ENCODE measurements at regions not wholly inside any gene's neighbourhood (a gene's known extent, or its start where the extent isn't known, plus 50 kb on each side); places are given as distances from the start of the nearest gene placed in this dataset.

DNA sequence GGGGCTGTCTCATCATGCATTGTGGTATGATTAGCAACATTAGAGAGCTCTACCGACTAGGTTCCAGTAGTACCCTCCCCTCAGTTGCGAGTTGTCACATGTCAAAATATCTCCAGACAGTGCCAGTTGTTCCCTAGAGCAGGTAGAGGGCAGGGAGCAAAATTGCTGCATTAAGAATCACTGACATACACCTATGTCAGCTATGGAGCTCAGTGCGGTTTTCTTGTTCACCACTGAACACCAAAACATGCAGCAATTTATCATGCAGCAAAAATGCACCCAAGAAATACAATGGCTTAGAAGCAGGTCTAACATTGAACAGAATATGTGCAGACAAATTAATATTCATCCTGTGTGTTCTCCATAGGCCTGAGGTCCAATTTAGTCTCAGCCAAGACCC is 186.9 kb upstream of the STARD13 start:
- no peak for DNase-seq

DNA sequence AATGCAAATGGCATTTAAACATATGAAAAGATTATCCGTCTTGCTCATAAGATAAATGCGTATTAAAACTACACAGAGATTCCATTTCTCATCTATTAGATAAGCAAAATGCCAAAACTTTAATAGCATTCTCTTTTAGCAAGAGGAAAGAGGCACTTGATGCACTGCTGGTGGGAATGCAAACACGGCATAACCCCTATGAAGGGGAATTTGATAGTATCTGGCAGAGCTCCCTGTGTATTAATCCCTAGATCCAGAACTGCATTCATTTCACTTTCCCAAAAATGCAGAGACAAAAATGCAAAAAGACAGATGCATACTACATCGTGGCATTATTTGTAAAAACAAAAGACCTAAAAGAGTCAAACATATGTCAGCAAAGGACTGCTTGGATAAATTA is 193.6 kb upstream of the STARD13 start:
- no peak for DNase-seq

GRCh38 chr13:33480561-33480960 is 195.0 kb upstream of the STARD13 start:
- no peak for DNase-seq

DNA sequence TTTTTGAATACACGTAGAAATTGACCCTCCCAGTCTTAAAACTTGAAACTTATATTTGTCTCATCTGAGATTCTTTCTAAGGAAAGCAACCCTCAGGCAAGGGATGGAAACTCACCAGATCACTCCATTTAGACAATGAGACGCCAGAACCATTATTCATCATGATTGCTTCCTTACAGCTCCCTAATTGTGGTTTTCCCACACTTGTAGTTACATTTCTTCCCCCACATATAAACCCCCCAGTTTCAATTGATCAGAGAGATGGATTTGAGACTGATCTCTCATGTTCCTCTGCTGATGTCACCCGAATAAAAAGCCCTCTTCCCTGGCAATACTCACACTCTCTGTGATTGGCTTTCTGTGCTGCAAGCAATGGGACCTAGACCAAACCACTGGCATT is 197.9 kb upstream of the STARD13 start:
- DNase-seq = no peak

GRCh38 chr13:33485247-33485646 is 199.7 kb upstream of the STARD13 start:
- DNase-seq = no peak

- no peak for DNase-seq
Observed at GRCh38 chr13:33487575-33488243, 202.2 kb upstream of the STARD13 start.

GRCh38 chr13:33489563-33489962 is 204.0 kb upstream of the STARD13 start:
- no peak for DNase-seq

- DNase-seq = no peak
Observed at GRCh38 chr13:33490461-33491327, 205.1 kb upstream of the STARD13 start.

GRCh38 chr13:33493672-33494365 is 208.3 kb upstream of the STARD13 start:
- no peak for DNase-seq

GRCh38 chr13:33494596-33495204 is 209.1 kb upstream of the STARD13 start:
- DNase-seq = no peak

DNA sequence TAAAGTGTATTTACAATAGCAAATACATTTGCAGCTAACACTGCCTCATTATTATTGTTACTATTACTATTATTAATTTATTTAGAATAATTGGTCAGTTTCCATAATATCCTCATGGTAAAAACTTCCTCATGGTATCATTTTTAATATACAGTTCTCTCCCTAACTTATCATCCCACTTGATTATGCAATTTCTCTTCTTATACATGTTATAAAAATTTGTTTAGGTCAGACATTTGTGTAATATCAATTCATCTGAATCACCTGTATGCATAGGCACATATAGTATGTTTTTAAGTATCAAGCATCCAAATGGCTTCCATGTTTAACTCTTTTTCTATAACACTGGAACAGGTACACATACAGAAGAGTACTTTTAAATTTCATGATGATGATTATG is 210.8 kb upstream of the STARD13 start:
- DNase-seq = no peak

GRCh38 chr13:33497146-33497845 is 211.7 kb upstream of the STARD13 start:
- DNase-seq = no peak

- DNase-seq = no peak
Observed at GRCh38 chr13:33508060-33508459, 222.5 kb upstream of the STARD13 start.

DNA sequence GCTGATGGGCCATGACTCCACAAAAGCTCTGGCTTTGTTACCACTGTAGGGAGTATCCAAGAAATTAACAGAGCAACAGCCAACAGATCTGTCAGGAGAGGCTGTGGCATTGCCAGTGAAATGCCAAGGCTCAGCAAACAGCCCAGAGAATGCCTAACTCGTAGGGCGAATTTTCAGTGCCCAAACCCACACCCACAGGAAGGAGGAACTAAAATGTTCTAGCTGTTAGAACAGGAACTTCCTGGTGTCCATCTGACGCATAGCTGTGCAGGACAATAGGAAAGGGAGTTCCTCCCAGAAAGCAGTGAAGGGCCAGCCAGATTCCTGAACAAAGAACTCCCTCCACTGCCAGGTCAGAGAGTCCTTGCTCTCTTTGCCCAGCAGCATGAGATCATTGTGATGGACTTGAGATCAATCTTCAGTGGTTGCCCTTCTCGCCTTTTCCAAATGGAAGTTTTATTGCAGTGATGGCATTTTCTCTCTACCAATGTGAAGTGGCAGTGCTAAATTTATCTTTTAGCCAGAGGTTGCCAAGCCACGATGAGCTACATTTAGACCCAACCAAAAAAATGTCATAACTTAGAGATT is 224.2 kb upstream of the STARD13 start:
- DNase-seq = no peak

GRCh38 chr13:33510350-33510970 is 224.9 kb upstream of the STARD13 start:
- no peak for DNase-seq

DNA sequence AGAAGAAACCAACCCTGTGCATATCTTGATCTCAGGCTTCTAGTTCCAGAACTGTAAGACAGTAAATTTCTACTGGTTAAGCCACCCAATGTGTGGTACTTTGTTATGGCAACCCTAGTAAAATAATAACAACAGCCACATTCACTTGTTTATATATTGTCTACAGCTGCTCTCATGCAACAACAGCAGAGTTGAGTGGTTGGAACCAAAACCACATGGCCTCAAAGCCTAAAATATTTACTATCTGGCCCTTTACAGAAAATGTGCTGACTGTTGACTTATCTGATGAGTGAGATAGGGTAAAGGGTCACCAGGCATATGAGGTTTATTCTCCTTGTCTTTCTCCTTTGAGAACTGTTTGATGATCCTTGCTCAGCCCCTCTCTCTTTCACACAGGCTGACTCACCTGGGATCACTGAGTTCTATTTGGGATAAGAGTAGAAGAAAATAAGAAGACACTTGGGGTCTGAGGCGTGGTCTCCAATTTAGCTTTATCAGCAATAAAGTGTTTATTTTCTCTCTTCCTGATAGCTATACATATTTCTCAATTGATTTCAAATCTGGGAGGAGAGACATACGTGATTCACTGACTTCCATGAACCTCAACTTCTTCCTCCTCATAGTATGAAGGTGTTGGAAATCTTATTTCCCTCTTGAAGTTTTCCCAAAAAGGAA is 227.5 kb upstream of the STARD13 start:
- DNase-seq = no peak

GRCh38 chr13:33514362-33514761 is 228.8 kb upstream of the STARD13 start:
- no peak for DNase-seq

DNA sequence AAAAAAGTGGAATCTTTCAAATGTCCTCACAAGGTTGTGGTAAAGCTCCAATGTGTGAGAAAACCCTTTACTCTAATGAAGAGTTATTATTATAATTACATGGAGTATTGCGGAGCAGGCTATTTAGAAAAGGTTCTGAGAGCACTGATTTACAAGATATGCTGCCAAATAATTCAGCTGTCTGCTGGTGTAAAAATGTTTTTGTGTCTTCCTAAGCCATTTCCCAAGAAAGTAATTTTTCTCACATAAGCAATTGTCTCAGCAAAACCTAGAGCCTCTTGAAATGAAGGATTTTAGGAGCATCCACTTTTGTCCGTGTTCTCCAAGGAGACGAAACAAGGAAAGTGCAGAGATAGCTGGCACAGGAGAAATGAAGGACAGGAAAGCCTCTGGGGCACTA is 229.6 kb upstream of the STARD13 start:
- no peak for DNase-seq

GRCh38 chr13:33518452-33518851 is 232.9 kb upstream of the STARD13 start:
- peak; percentile 24 for DNase-seq

- no peak for DNase-seq
Observed at GRCh38 chr13:33519561-33520467, 234.3 kb upstream of the STARD13 start.

Measured in NCI-H187 treated with DMSO at 0.1 percent for 48 hours (cell line).